ENCODE measurements at regions not wholly inside any gene's neighbourhood (a gene's known extent, or its start where the extent isn't known, plus 50 kb on each side); places are given as distances from the start of the nearest gene placed in this dataset.

DNA sequence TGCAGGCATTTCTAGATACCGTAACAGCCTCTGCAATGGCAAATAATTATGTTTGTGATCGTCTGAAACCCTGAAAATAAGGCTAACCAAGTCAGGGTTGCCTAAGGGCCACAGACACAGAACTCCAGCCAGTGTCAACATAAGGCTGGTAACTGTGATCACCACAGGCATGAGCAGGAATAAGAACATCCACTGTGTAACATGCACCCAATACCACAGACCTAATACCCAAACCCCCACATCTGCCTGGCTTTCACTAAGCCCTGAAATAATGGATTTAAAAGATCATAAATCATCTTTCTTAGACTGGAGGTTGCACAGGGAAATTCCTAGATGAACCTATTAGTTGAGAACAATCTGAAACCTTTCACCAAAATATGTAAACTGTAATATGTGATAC is 394.5 kb downstream of the NFIB start:
- Histone ChIP-seq H3K9me2 (ENCODE audit: insufficient read depth, low read length) (no peaks in the 10 kb centered on the region), H3K79me2 (ENCODE audit: insufficient read depth, low read depth, low read length) (no peaks in the 10 kb centered on the region), H4K20me1 (ENCODE audit: insufficient read depth, low read length) (no peaks in the 10 kb centered on the region), H3K4me2 (ENCODE audit: low read length) (no peak overlapping the region), H2AFZ (ENCODE audit: low read length) (no peak overlapping the region), H3K4me3 (ENCODE audit: low read depth, low read length, poor library complexity, severe bottlenecking) (no peak overlapping the region), H3K36me3 (ENCODE audit: insufficient read depth, low read length) (no peaks in the 10 kb centered on the region), H3K4me1 (ENCODE audit: insufficient read depth, low read length, poor library complexity, severe bottlenecking) (no peaks in the 10 kb centered on the region), H3K27ac (ENCODE audit: low read depth, low read length, poor library complexity, severe bottlenecking) (no peak overlapping the region), H3K9me3 (ENCODE audit: low read length) (no peaks in the 10 kb centered on the region)
- no peak for DNase-seq (ENCODE audit: low spot score)
- no TSS peak for BruUV-seq (replicated peaks)
- ChIA-PET POLR2A (no interaction called here), CTCF (ENCODE audit: unreplicated experiment) (no interaction called here)
- TF ChIP-seq EZH2phosphoT487 (IDR thresholded peaks at IDR 0.05; ENCODE audit: borderline replicate concordance, low read depth, low read length) (no peak), CTCF (conservative IDR thresholded peaks at IDR 0.05; ENCODE audit: low read length) (no peak)
- intact Hi-C loops (cut with micrococcal nuclease; ENCODE audit: unreplicated experiment) = no loop called here

DNA sequence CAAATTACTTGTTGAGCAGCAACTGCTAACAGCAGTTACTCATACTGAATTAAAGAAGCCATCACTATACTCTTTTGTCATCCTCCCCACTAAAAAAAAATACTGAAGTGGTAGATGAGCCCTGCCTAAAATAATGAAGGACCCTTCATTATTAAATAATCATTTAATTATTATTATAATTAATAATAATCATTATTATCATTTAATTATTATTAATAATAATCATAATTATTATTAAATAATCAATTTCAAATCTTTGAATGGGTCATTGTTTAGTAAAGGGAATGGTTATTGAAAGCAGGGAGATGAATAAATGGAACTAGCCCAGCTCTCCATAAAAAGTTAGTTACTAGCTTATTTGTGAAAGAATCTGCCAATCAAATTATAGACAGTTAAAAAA is 396.4 kb downstream of the NFIB start:
- ChIA-PET CTCF (ENCODE audit: unreplicated experiment) (no interaction called here), POLR2A (interaction anchor here (0.6 kb wide), 1 partner anchor 39 kb away, joined by 6 read pairs; no protein-coding TSS in a partner anchor)
- no peak for TF ChIP-seq EZH2phosphoT487 (IDR thresholded peaks at IDR 0.05; ENCODE audit: borderline replicate concordance, low read depth, low read length)
- TF ChIP-seq CTCF (conservative IDR thresholded peaks at IDR 0.05; ENCODE audit: low read length) = no peak
- intact Hi-C loops (cut with micrococcal nuclease; ENCODE audit: unreplicated experiment) = no loop called here
- no peaks in the 10 kb centered on the region for H3K79me2 ChIP-seq (ENCODE audit: insufficient read depth, low read depth, low read length)
- no peaks in the 10 kb centered on the region for H3K9me3 ChIP-seq (ENCODE audit: low read length)
- no peak for DNase-seq (ENCODE audit: low spot score)
- no peak overlapping the region for H2AFZ ChIP-seq (ENCODE audit: low read length)
- no peaks in the 10 kb centered on the region for H3K36me3 ChIP-seq (ENCODE audit: insufficient read depth, low read length)
- H3K4me2 ChIP-seq (ENCODE audit: low read length) = no peak overlapping the region
- no peaks in the 10 kb centered on the region for H3K9me2 ChIP-seq (ENCODE audit: insufficient read depth, low read length)
- no TSS peak for BruUV-seq (replicated peaks)
- H3K27ac ChIP-seq (ENCODE audit: low read depth, low read length, poor library complexity, severe bottlenecking) = no peak overlapping the region
- H3K4me3 ChIP-seq (ENCODE audit: low read depth, low read length, poor library complexity, severe bottlenecking) = no peak overlapping the region
- no peaks in the 10 kb centered on the region for H3K4me1 ChIP-seq (ENCODE audit: insufficient read depth, low read length, poor library complexity, severe bottlenecking)
- H4K20me1 ChIP-seq (ENCODE audit: insufficient read depth, low read length) = no peaks in the 10 kb centered on the region

DNA sequence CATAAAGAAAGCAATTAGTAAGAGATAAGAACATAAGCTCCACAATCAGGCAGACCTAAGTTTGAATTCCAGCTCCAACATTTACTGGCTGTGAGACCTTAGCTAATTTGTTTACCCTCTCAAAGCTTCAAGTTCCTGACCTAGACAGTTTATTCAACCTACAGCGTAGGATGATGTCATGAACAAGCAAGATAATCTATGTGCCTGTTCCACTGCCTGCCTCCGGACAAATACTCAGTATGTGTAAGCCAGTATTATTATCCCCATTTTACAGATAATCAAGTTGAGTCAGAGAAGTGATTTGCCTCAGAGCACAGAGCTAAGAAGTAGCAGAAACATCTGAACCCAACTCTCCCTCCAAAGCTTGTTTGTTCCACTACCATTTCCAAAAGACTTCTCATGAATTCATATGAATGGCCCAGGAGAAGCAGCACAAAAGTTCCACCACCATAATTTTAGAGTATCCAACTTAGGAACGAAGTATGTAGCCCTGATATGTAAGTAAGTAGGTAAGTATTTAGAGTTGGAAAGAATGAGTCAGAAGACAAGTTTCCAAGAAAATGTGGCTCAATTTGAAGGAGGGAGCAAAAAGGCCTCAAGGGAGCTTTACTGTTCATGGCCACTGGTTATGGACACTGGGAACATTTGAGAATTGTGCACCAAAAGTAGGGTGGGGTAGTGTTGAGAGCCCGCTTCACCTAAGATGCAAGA is 398.2 kb downstream of the NFIB start:
- no TSS peak for BruUV-seq (replicated peaks)
- H3K9me3 ChIP-seq (ENCODE audit: low read length) = no peaks in the 10 kb centered on the region
- no peaks in the 10 kb centered on the region for H4K20me1 ChIP-seq (ENCODE audit: insufficient read depth, low read length)
- CTCF ChIA-PET (ENCODE audit: unreplicated experiment) = no interaction called here
- TF ChIP-seq EZH2phosphoT487 (IDR thresholded peaks at IDR 0.05; ENCODE audit: borderline replicate concordance, low read depth, low read length) (no peak), CTCF (conservative IDR thresholded peaks at IDR 0.05; ENCODE audit: low read length) (no peak)
- no peak overlapping the region for H3K4me3 ChIP-seq (ENCODE audit: low read depth, low read length, poor library complexity, severe bottlenecking)
- no peak overlapping the region for H2AFZ ChIP-seq (ENCODE audit: low read length)
- no peaks in the 10 kb centered on the region for H3K79me2 ChIP-seq (ENCODE audit: insufficient read depth, low read depth, low read length)
- no peak for DNase-seq (ENCODE audit: low spot score)
- no peak overlapping the region for H3K27ac ChIP-seq (ENCODE audit: low read depth, low read length, poor library complexity, severe bottlenecking)
- POLR2A ChIA-PET = no interaction called here
- H3K36me3 ChIP-seq (ENCODE audit: insufficient read depth, low read length) = no peaks in the 10 kb centered on the region
- H3K4me1 ChIP-seq (ENCODE audit: insufficient read depth, low read length, poor library complexity, severe bottlenecking) = no peaks in the 10 kb centered on the region
- H3K9me2 ChIP-seq (ENCODE audit: insufficient read depth, low read length) = no peaks in the 10 kb centered on the region
- no peak overlapping the region for H3K4me2 ChIP-seq (ENCODE audit: low read length)
- intact Hi-C loops (cut with micrococcal nuclease; ENCODE audit: unreplicated experiment) = no loop called here

All from OCI-LY7 (cell line).